ENCODE measurements at regions not wholly inside any gene's neighbourhood (a gene's known extent, or its start where the extent isn't known, plus 50 kb on each side); places are given as distances from the start of the nearest gene placed in this dataset.

- no peaks in the 10 kb centered on the region for H3K9me3 ChIP-seq
- H3K27me3 ChIP-seq: no peaks in the 10 kb centered on the region
- no peak for TF ChIP-seq CTCF (IDR thresholded peaks at IDR 0.05; ENCODE audit: low read depth, low read length)
- H3K36me3 ChIP-seq: no peaks in the 10 kb centered on the region
- H3K4me1 ChIP-seq: no peaks in the 10 kb centered on the region
- H3K4me3 ChIP-seq (ENCODE audit: low read depth, low read length): no peak overlapping the region
- DNase-seq: no peak
Measured at GRCh38 chr11:23704183-23704582, 792.7 kb upstream of the LUZP2 start.

- Histone ChIP-seq H3K4me1 (no peaks in the 10 kb centered on the region), H3K36me3 (no peaks in the 10 kb centered on the region), H3K27me3 (no peaks in the 10 kb centered on the region), H3K9me3 (no peaks in the 10 kb centered on the region), H3K4me3 (ENCODE audit: low read depth, low read length) (no peak overlapping the region)
- DNase-seq: no peak
- no peak for TF ChIP-seq CTCF (IDR thresholded peaks at IDR 0.05; ENCODE audit: low read depth, low read length)
Measured at GRCh38 chr11:23711981-23712380, 784.9 kb upstream of the LUZP2 start.

- Histone ChIP-seq H3K27me3 (no peaks in the 10 kb centered on the region), H3K4me1 (no peaks in the 10 kb centered on the region), H3K36me3 (no peaks in the 10 kb centered on the region), H3K4me3 (ENCODE audit: low read depth, low read length) (no peak overlapping the region), H3K9me3 (no peaks in the 10 kb centered on the region)
- no peak for DNase-seq
- TF ChIP-seq CTCF (IDR thresholded peaks at IDR 0.05; ENCODE audit: low read depth, low read length): no peak
Measured at GRCh38 chr11:23719016-23719415, 777.8 kb upstream of the LUZP2 start.

GRCh38 chr11:23723861-23724260 is 773.0 kb upstream of the LUZP2 start:
- no peak overlapping the region for H3K4me3 ChIP-seq (ENCODE audit: low read depth, low read length)
- no peak for TF ChIP-seq CTCF (IDR thresholded peaks at IDR 0.05; ENCODE audit: low read depth, low read length)
- no peaks in the 10 kb centered on the region for H3K4me1 ChIP-seq
- no peaks in the 10 kb centered on the region for H3K36me3 ChIP-seq
- H3K27me3 ChIP-seq: no peaks in the 10 kb centered on the region
- no peaks in the 10 kb centered on the region for H3K9me3 ChIP-seq
- DNase-seq: no peak

GRCh38 chr11:23725752-23726151 is 771.1 kb upstream of the LUZP2 start:
- no peak for DNase-seq
- TF ChIP-seq CTCF (IDR thresholded peaks at IDR 0.05; ENCODE audit: low read depth, low read length): no peak
- H3K36me3 ChIP-seq: no peaks in the 10 kb centered on the region
- no peaks in the 10 kb centered on the region for H3K4me1 ChIP-seq
- H3K27me3 ChIP-seq: no peaks in the 10 kb centered on the region
- H3K9me3 ChIP-seq: no peaks in the 10 kb centered on the region
- no peak overlapping the region for H3K4me3 ChIP-seq (ENCODE audit: low read depth, low read length)

- no peak overlapping the region for H3K4me3 ChIP-seq (ENCODE audit: low read depth, low read length)
- H3K4me1 ChIP-seq: no peaks in the 10 kb centered on the region
- no peaks in the 10 kb centered on the region for H3K9me3 ChIP-seq
- DNase-seq: no peak
- H3K27me3 ChIP-seq: no peaks in the 10 kb centered on the region
- TF ChIP-seq CTCF (IDR thresholded peaks at IDR 0.05; ENCODE audit: low read depth, low read length): no peak
- no peaks in the 10 kb centered on the region for H3K36me3 ChIP-seq
Measured at GRCh38 chr11:23727387-23727786, 769.5 kb upstream of the LUZP2 start.
